ENCODE measurements at regions not wholly inside any gene's neighbourhood (a gene's known extent, or its start where the extent isn't known, plus 50 kb on each side); places are given as distances from the start of the nearest gene placed in this dataset.

GRCh38 chr12:91968076-91968776, 177.4 kb downstream of the BTG1 start:
- DNase-seq (no peak), ATAC-seq (no peak)
- no peak for TF ChIP-seq CTCF (IDR thresholded peaks at IDR 0.05)
- H3K27ac ChIP-seq, result no peak overlapping the region
- H3K9me3 ChIP-seq, result no peaks in the 10 kb centered on the region
- no peaks in the 10 kb centered on the region for H3K4me1 ChIP-seq
- no peaks in the 10 kb centered on the region for H3K36me3 ChIP-seq
- intact Hi-C loops (cut with DNase I), result no loop called here
- no peak overlapping the region for H3K4me3 ChIP-seq
- H3K27me3 ChIP-seq (ENCODE audit: low read depth), result no peaks in the 10 kb centered on the region

- no peak for ATAC-seq
These were observed 178.1 kb downstream of the BTG1 start for GRCh38 chr12:91967590-91967989.

GRCh38 chr12:91965781-91966180, 179.9 kb downstream of the BTG1 start:
- no peak for ATAC-seq
- no peak for TF ChIP-seq CTCF (IDR thresholded peaks at IDR 0.05)
- no peaks in the 10 kb centered on the region for H3K4me1 ChIP-seq
- no peak overlapping the region for H3K27ac ChIP-seq
- H3K4me3 ChIP-seq, result no peak overlapping the region
- no peaks in the 10 kb centered on the region for H3K9me3 ChIP-seq
- intact Hi-C loops (cut with DNase I), result no loop called here
- DNase-seq, result no peak
- no peaks in the 10 kb centered on the region for H3K36me3 ChIP-seq
- H3K27me3 ChIP-seq (ENCODE audit: low read depth), result no peaks in the 10 kb centered on the region

More at GRCh38 chr12:91967590-91967989, 178.1 kb downstream of the BTG1 start:
- DNase-seq, result no peak
- H3K36me3 ChIP-seq, result no peaks in the 10 kb centered on the region
- H3K4me1 ChIP-seq, result no peaks in the 10 kb centered on the region
- no peak overlapping the region for H3K27ac ChIP-seq
- no peak for TF ChIP-seq CTCF (IDR thresholded peaks at IDR 0.05)
- no peak overlapping the region for H3K4me3 ChIP-seq
- intact Hi-C loops (cut with DNase I), result no loop called here
- H3K9me3 ChIP-seq, result no peaks in the 10 kb centered on the region
- H3K27me3 ChIP-seq (ENCODE audit: low read depth), result no peaks in the 10 kb centered on the region

- no peak overlapping the region for H3K4me3 ChIP-seq
- H3K9me3 ChIP-seq, result no peaks in the 10 kb centered on the region
- H3K36me3 ChIP-seq, result no peaks in the 10 kb centered on the region
- ATAC-seq, result no peak
- no peak overlapping the region for H3K27ac ChIP-seq
- H3K27me3 ChIP-seq (ENCODE audit: low read depth), result no peaks in the 10 kb centered on the region
- no peak for TF ChIP-seq CTCF (IDR thresholded peaks at IDR 0.05)
- H3K4me1 ChIP-seq, result no peaks in the 10 kb centered on the region
- DNase-seq, result no peak
- intact Hi-C loops (cut with DNase I), result no loop called here
These were observed 181.1 kb downstream of the BTG1 start for GRCh38 chr12:91964501-91964900.

- Histone ChIP-seq H3K27me3 (ENCODE audit: low read depth) (no peaks in the 10 kb centered on the region), H3K9me3 (no peaks in the 10 kb centered on the region), H3K4me3 (no peak overlapping the region), H3K27ac (no peak overlapping the region), H3K4me1 (no peaks in the 10 kb centered on the region), H3K36me3 (no peaks in the 10 kb centered on the region)
- DNase-seq, result no peak
- no peak for TF ChIP-seq CTCF (IDR thresholded peaks at IDR 0.05)
- intact Hi-C loops (cut with DNase I), result no loop called here
- ATAC-seq, result no peak
These were observed 186.4 kb downstream of the BTG1 start for GRCh38 chr12:91959220-91959619.

Data from lower lobe of right lung (tissue), 2 donors.